GM12874 (cell line): ENCODE measurements at regions not wholly inside any gene's neighbourhood (a gene's known extent, or its start where the extent isn't known, plus 50 kb on each side); places are given as distances from the start of the nearest gene placed in this dataset.

Experiments
- TF ChIP-seq, protein P1 (sequence below): IDR thresholded peaks from 2 replicates; pipeline ENCODE4 v1.5.1; 2011; ENCODE audit warnings: low read depth, mild to moderate bottlenecking, control low read depth, low read length, moderate library complexity; ENCODE audit not compliant: insufficient read depth

DNA sequence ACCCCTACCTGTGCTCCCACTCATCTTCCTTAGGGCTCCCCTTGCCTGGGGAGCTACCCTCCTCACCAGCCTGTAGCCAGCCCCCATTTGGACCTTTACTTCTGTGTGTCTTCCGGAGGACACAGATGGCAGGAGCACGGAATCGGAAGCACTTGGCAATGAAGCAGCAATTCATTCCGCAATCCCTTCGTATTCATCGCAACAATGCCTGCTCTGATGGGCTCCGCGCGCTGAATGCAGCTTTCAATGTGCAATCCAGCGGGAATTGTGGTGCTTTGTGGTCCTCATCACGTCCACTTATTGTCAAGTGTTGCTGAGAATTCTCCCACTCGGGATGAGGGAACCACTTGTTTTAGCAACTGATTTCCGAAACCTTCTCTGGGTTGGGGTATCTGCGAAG, 336.0 kb downstream of the DHX35 start:
- TF ChIP-seq, protein P1, sequence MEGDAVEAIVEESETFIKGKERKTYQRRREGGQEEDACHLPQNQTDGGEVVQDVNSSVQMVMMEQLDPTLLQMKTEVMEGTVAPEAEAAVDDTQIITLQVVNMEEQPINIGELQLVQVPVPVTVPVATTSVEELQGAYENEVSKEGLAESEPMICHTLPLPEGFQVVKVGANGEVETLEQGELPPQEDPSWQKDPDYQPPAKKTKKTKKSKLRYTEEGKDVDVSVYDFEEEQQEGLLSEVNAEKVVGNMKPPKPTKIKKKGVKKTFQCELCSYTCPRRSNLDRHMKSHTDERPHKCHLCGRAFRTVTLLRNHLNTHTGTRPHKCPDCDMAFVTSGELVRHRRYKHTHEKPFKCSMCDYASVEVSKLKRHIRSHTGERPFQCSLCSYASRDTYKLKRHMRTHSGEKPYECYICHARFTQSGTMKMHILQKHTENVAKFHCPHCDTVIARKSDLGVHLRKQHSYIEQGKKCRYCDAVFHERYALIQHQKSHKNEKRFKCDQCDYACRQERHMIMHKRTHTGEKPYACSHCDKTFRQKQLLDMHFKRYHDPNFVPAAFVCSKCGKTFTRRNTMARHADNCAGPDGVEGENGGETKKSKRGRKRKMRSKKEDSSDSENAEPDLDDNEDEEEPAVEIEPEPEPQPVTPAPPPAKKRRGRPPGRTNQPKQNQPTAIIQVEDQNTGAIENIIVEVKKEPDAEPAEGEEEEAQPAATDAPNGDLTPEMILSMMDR = no peak

GRCh38 chr20:39295301-39295700, 333.2 kb downstream of the DHX35 start:
- TF ChIP-seq, protein P1 = no peak

GRCh38 chr20:39294137-39294725, 332.1 kb downstream of the DHX35 start:
- TF ChIP-seq, protein P1 = no peak

DNA sequence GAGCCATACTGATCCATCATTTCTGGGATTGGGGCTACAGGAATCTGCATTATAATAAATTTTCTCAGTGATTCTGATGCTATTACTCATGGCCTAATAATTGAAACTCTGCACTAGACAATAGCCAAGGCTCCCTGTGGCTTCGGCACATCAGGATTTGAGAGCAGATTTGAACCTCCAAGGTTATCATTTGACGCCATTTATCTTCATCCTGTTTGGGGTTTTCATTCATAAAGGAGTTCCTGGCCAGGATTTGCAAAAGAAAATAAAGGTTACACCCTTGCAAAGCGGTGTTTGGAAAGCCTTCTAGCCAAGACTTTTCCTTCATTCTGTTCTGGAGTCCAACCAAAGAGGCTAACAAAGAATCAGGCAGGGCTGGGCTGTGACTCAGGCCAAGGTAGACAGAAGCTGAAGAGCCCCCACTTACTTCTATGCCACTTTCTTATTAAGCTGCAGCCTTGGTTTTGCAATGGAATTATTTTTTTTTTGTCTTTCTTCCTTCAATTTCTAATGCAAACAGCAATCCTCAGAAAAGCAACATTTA, 330.1 kb downstream of the DHX35 start:
- TF ChIP-seq, protein P1 = no peak

GRCh38 chr20:39291301-39291700, 329.2 kb downstream of the DHX35 start:
- TF ChIP-seq, protein P1 = no peak

GRCh38 chr20:39290575-39290974, 328.4 kb downstream of the DHX35 start:
- TF ChIP-seq, protein P1 = no peak

- TF ChIP-seq, protein P1 = no peak
Measured at GRCh38 chr20:39289831-39290230, 327.7 kb downstream of the DHX35 start.
